SK-N-SH (cell line): ENCODE measurements at regions not wholly inside any gene's neighbourhood (a gene's known extent, or its start where the extent isn't known, plus 50 kb on each side); places are given as distances from the start of the nearest gene placed in this dataset.

ENCODE experiments used
- CTCF ChIA-PET: fragments of 300-600, 350-600 bp; formaldehyde crosslinking; extraction: SDS; loops from one replicate; lab custom pipeline; 2021; lab: Yijun Ruan, JAX
- POLR2A ChIA-PET: fragments of 350-600 bp; sonication (Branson Sonifier 250); formaldehyde crosslinking; extraction: SDS; loops from one replicate; lab custom pipeline; 2020; ENCODE audit warnings: antibody characterized with exemption, inconsistent platforms; lab: Yijun Ruan, JAX
- DNase-seq: peaks from one replicate; pipeline ENCODE4 v3.0.0; 2012
- H2AFZ ChIP-seq: fragments of 200-600 bp; sonication (generic); 2 replicates; pipeline ENCODE4 v1.8.1; 2016; ENCODE audit warnings: antibody characterized with exemption, mild to moderate bottlenecking, low read depth
- H3F3A ChIP-seq: fragments of 200-600 bp; sonication (generic); replicated peaks from 2 replicates; pipeline ENCODE3; 2016; ENCODE audit warnings: antibody characterized with exemption, mild to moderate bottlenecking; ENCODE audit not compliant: insufficient read depth
- H3K27ac ChIP-seq, 2 experiments: fragments of 200-500 bp in 1 of 2; fragments of 200-600 bp in 1 of 2; sonication (Bioruptor generic) in 1 of 2; sonication (generic), shearing (Covaris generic) in 1 of 2; 2 replicates each; pipeline versions ENCODE4 v1.5.1 to v1.6.1; 2014 to 2016; ENCODE audit warnings: low read depth in 2 of 2, inconsistent platforms in 1 of 2, low read length in 1 of 2, mild to moderate bottlenecking in 1 of 2, mixed read lengths in 1 of 2
- H3K27me3 ChIP-seq: fragments of 200-600 bp; sonication (generic), shearing (Covaris generic); 2 replicates; pipeline ENCODE4 v1.6.1; 2016; ENCODE audit warnings: mixed run types; ENCODE audit not compliant: insufficient read depth
- H3K36me3 ChIP-seq, 2 experiments: fragments of 200-500 bp in 1 of 2; fragments of 200-600 bp in 1 of 2; sonication (Bioruptor generic) in 1 of 2; sonication (generic) in 1 of 2; replicated peaks in 1 of 2; 2 replicates each; pipeline versions ENCODE3 to v1.5.1; 2014 to 2016; ENCODE audit warnings: low read length in 1 of 2, mild to moderate bottlenecking in 1 of 2; ENCODE audit not compliant: insufficient read depth in 2 of 2, control insufficient read depth in 1 of 2
- H3K4me1 ChIP-seq, 2 experiments: fragments of 200-500 bp in 1 of 2; fragments of 200-600 bp in 1 of 2; sonication (Bioruptor generic) in 1 of 2; sonication (generic), shearing (Covaris generic) in 1 of 2; 2 replicates each; pipeline versions ENCODE4 v1.5.1 to v1.6.1; 2014 to 2016; ENCODE audit warnings: low read depth in 1 of 2, low read length in 1 of 2, mixed run types in 1 of 2; ENCODE audit not compliant: insufficient read depth in 2 of 2, control insufficient read depth in 1 of 2
- H3K4me2 ChIP-seq: fragments of 200-600 bp; sonication (generic), shearing (Covaris generic); 2 replicates; pipeline ENCODE4 v1.6.1; 2017; ENCODE audit warnings: mixed run types
- H3K4me3 ChIP-seq, 2 experiments: fragments of 200-500 bp in 1 of 2; fragments of 200-600 bp in 1 of 2; sonication (Bioruptor generic) in 1 of 2; sonication (generic), shearing (Covaris generic) in 1 of 2; 2 replicates each; pipeline versions ENCODE4 v1.5.1 to v1.8.1; 2014 to 2016; ENCODE audit warnings: low read depth in 2 of 2, inconsistent platforms in 1 of 2, low read length in 1 of 2, mild to moderate bottlenecking in 1 of 2, mixed read lengths in 1 of 2, moderate library complexity in 1 of 2
- H3K79me2 ChIP-seq: fragments of 200-600 bp; sonication (generic); 2 replicates; pipeline ENCODE4 v1.8.1; 2017; ENCODE audit warnings: mild to moderate bottlenecking; ENCODE audit not compliant: insufficient read depth
- H3K9ac ChIP-seq: fragments of 200-600 bp; sonication (generic); 2 replicates; pipeline ENCODE4 v1.6.1; 2017; ENCODE audit warnings: mixed run types
- H3K9me2 ChIP-seq: fragments of 200-600 bp; sonication (generic); 2 replicates; pipeline ENCODE4 v1.6.1; 2017; ENCODE audit warnings: mixed run types
- H3K9me3 ChIP-seq: fragments of 200-600 bp; sonication (generic); 2 replicates; pipeline ENCODE4 v1.6.1; 2017; ENCODE audit warnings: mixed run types, mild to moderate bottlenecking, moderate library complexity
- H4K20me1 ChIP-seq: fragments of 200-600 bp; sonication (generic); 2 replicates; pipeline ENCODE4 v1.6.1; 2017; ENCODE audit warnings: mild to moderate bottlenecking, mixed run types; ENCODE audit not compliant: insufficient read depth
- CHD2 ChIP-seq: fragments of 150-350 bp; IDR thresholded peaks from 2 replicates; pipeline ENCODE4 v1.6.1; 2018; ENCODE audit warnings: low read length; ENCODE audit not compliant: partially characterized antibody
- CTCF ChIP-seq: fragments of 200-600 bp; sonication (generic); IDR thresholded peaks from 2 replicates; pipeline ENCODE4 v1.6.1; 2017; ENCODE audit warnings: antibody characterized with exemption, mild to moderate bottlenecking, moderate library complexity
- ELF1 ChIP-seq: IDR thresholded peaks from 2 replicates; pipeline ENCODE4 v1.4.0; 2012
- EP300 ChIP-seq, 2 experiments: IDR thresholded peaks; 2 replicates each; pipeline versions ENCODE4 v1.4.0 to v1.6.1; 2012; ENCODE audit warnings: borderline replicate concordance in 1 of 2, low read depth in 1 of 2, low read length in 1 of 2
- EZH2phosphoT487 ChIP-seq: fragments of 200-600 bp; sonication (generic); IDR thresholded peaks from 2 replicates; pipeline ENCODE4 v1.6.1; 2017; ENCODE audit warnings: low read depth, mixed run types, mild to moderate bottlenecking, antibody characterized with exemption, moderate library complexity, borderline replicate concordance
- FOSL2 ChIP-seq: IDR thresholded peaks from 2 replicates; pipeline ENCODE4 v1.4.0; 2012; ENCODE audit warnings: low read depth, mild to moderate bottlenecking, moderate library complexity, borderline replicate concordance
- FOXM1 ChIP-seq: IDR thresholded peaks from 2 replicates; pipeline ENCODE4 v1.4.0; 2012; ENCODE audit warnings: low read depth, mild to moderate bottlenecking
- GABPA ChIP-seq: IDR thresholded peaks from 2 replicates; pipeline ENCODE4 v1.4.0; 2012; ENCODE audit warnings: low read depth, mild to moderate bottlenecking
- IRF3 ChIP-seq: fragments of 150-350 bp; IDR thresholded peaks from 2 replicates; pipeline ENCODE4 v1.6.1; 2016; ENCODE audit warnings: mild to moderate bottlenecking, low read depth, low read length
- JUND ChIP-seq: IDR thresholded peaks from 2 replicates; pipeline ENCODE4 v1.4.0; 2012
- MEF2A ChIP-seq: IDR thresholded peaks from 2 replicates; pipeline ENCODE4 v1.4.0; 2012; ENCODE audit warnings: low read depth, borderline replicate concordance
- MXI1 ChIP-seq: IDR thresholded peaks from 2 replicates; pipeline ENCODE4 v1.6.1; 2012; ENCODE audit warnings: mild to moderate bottlenecking, low read depth, low read length, improper control_type of control experiment
- NFIC ChIP-seq: IDR thresholded peaks from 2 replicates; pipeline ENCODE4 v1.4.0; 2012; ENCODE audit warnings: borderline replicate concordance
- PBX3 ChIP-seq: IDR thresholded peaks from 2 replicates; pipeline ENCODE4; 2012
- POLR2AphosphoS5 ChIP-seq: IDR thresholded peaks from 2 replicates; pipeline ENCODE4 v1.6.1; 2012; ENCODE audit warnings: low read depth, low read length
- RAD21 ChIP-seq: IDR thresholded peaks from 2 replicates; pipeline ENCODE4 v1.6.1; 2012; ENCODE audit warnings: mild to moderate bottlenecking, low read length
- RCOR1 ChIP-seq: fragments of 150-350 bp; IDR thresholded peaks from 2 replicates; pipeline ENCODE4 v1.6.1; 2017; ENCODE audit warnings: antibody characterized with exemption, low read length
- RFX5 ChIP-seq: IDR thresholded peaks from 2 replicates; pipeline ENCODE4 v1.6.1; 2012; ENCODE audit warnings: mild to moderate bottlenecking, improper control_type of control experiment, low read length
- SIN3A ChIP-seq: IDR thresholded peaks from 2 replicates; pipeline ENCODE4 v1.6.1; 2012; ENCODE audit warnings: low read depth, mild to moderate bottlenecking, low read length, moderate library complexity, borderline replicate concordance
- SMC3 ChIP-seq: IDR thresholded peaks from 2 replicates; pipeline ENCODE4 v1.6.1; 2012; ENCODE audit warnings: low read depth, low read length, improper control_type of control experiment
- TAF1 ChIP-seq: IDR thresholded peaks from 2 replicates; pipeline ENCODE4 v1.6.1; 2012; ENCODE audit warnings: low read depth, mild to moderate bottlenecking, low read length, moderate library complexity, borderline replicate concordance
- TCF12 ChIP-seq: IDR thresholded peaks from 2 replicates; pipeline ENCODE4 v1.4.0; 2012
- TEAD4 ChIP-seq: IDR thresholded peaks from 2 replicates; pipeline ENCODE4 v1.4.0; 2012; ENCODE audit warnings: mild to moderate bottlenecking, borderline replicate concordance; ENCODE audit not compliant: insufficient read depth
- USF1 ChIP-seq: IDR thresholded peaks from 2 replicates; pipeline ENCODE4 v1.4.0; 2012; ENCODE audit warnings: low read depth, borderline replicate concordance
- USF2 ChIP-seq: fragments of 150-350 bp; IDR thresholded peaks from 2 replicates; pipeline ENCODE4 v1.6.1; 2017; ENCODE audit warnings: antibody characterized with exemption, low read length, low read depth, borderline replicate concordance
- WGBS: methylation state at CpG from one replicate; pipeline ENCODE4 v1.1.6; 2017; ENCODE audit warnings: low lambda C conversion rate; 5-methylcytosine and 5-hydroxymethylcytosine counted together

- Histone ChIP-seq H3K36me3 (no peaks in the 10 kb centered on the region), H4K20me1 (no peaks in the 10 kb centered on the region), H3K4me2 (no peak overlapping the region)
- 5% methylated on average over 4 of the region's 4 CpGs for WGBS
- TF ChIP-seq RFX5 (no peak), GABPA (no peak), CTCF (no peak), POLR2AphosphoS5 (no peak), MEF2A (no peak), FOSL2 (no peak), TCF12 (no peak), MXI1 (no peak), FOXM1 (no peak), SIN3A (no peak), EP300 (IDR thresholded peaks at IDR 0.05; ENCODE audit: borderline replicate concordance in 1 of 2, low read depth in 1 of 2, low read length in 1 of 2) (no peak), PBX3 (no peak), JUND (no peak), ELF1 (no peak), USF1 (no peak), TEAD4 (no peak)
- TF ChIP-seq, all 33 proteins: peak for 0
- Histone ChIP-seq H3K27ac (no peak overlapping the region), H3F3A (no peaks in the 10 kb centered on the region), H3K9me3 (no peaks in the 10 kb centered on the region), H3K4me3 (no peak overlapping the region), H3K9me2 (no peaks in the 10 kb centered on the region), H3K27me3 (no peaks in the 10 kb centered on the region), H3K9ac (no peak overlapping the region), H3K4me1 (no peaks in the 10 kb centered on the region), H2AFZ (no peak overlapping the region), H3K79me2 (no peaks in the 10 kb centered on the region)
- ChIA-PET POLR2A (no interaction called here), CTCF (no interaction called here)
- no peak for DNase-seq
These were observed 120.1 kb downstream of the NKX6-1 start for GRCh38 chr4:84378983-84379382.

- Histone ChIP-seq H3K9ac (no peak overlapping the region), H3K79me2 (no peaks in the 10 kb centered on the region), H3K27ac (no peak overlapping the region), H3K9me2 (no peaks in the 10 kb centered on the region), H3K4me2 (no peak overlapping the region), H4K20me1 (no peaks in the 10 kb centered on the region), H3K4me1 (no peaks in the 10 kb centered on the region), H3K9me3 (no peaks in the 10 kb centered on the region), H3K36me3 (no peaks in the 10 kb centered on the region), H2AFZ (no peak overlapping the region), H3K4me3 (no peak overlapping the region), H3K27me3 (no peaks in the 10 kb centered on the region), H3F3A (no peaks in the 10 kb centered on the region)
- ChIA-PET CTCF (no interaction called here), POLR2A (no interaction called here)
- WGBS = 34% methylated on average over 5 of the region's 5 CpGs
- no peak for DNase-seq
- TF ChIP-seq RAD21 (no peak), JUND (no peak), USF1 (no peak), EZH2phosphoT487 (no peak), SMC3 (no peak), POLR2AphosphoS5 (no peak), MEF2A (no peak), NFIC (no peak), RCOR1 (no peak), TAF1 (no peak), CHD2 (no peak), IRF3 (no peak), TEAD4 (no peak), GABPA (no peak), USF2 (no peak)
These were observed 120.7 kb downstream of the NKX6-1 start for GRCh38 chr4:84378356-84378755.
